SK-N-MC (cell line): ENCODE measurements at regions not wholly inside any gene's neighbourhood (a gene's known extent, or its start where the extent isn't known, plus 50 kb on each side); places are given as distances from the start of the nearest gene placed in this dataset.

Experiments
- EZH2 ChIP-seq: fragments of 200-600 bp; sonication (generic); IDR thresholded peaks from one replicate; pipeline ENCODE4 v1.6.1; 2017; ENCODE audit warnings: antibody characterized with exemption
- FOXP2 ChIP-seq: optimal IDR thresholded peaks from 2 replicates; pipeline ENCODE3; 2011; ENCODE audit warnings: mild to moderate bottlenecking, moderate library complexity; ENCODE audit not compliant: insufficient read depth; ENCODE audit errors: extremely low read length, control extremely low read depth
- POLR2AphosphoS5 ChIP-seq: IDR thresholded peaks from 2 replicates; pipeline ENCODE4 v1.6.1; 2012; ENCODE audit warnings: mild to moderate bottlenecking, low read depth, low read length, borderline replicate concordance

DNA sequence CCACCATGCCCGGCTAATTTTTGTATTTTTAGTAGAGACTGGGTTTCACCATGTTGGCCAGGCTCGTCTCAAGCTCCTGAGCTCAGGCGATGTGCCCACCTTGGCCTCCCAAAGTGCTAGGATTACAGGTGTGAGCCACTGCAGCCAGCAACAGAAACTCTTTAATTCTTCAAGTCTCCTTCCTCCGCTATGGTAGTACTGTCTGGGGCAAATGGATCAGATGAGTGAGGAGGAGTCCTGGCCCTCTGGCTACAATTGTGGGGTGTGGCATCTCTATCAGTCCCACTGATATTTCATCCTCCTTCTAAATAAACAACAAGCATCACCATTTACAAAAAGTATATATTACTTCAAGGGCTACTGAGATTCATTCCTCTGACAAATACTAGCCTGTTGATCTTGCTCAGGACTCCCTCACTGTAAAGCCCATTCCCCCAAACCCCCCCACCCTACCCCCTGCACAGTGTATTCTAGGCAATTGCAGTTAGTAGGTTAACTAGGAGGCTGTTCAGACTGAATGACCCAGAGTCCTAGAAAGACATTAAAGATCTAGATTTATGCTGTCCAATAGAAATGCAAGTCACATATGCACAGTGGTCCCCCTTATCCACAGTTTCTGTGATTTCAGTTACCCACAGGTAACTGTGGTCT is 71.2 kb upstream of the STAM2 start:
- TF ChIP-seq EZH2 (no peak), FOXP2 (no peak), POLR2AphosphoS5 (no peak)
